ENCODE measurements at regions not wholly inside any gene's neighbourhood (a gene's known extent, or its start where the extent isn't known, plus 50 kb on each side); places are given as distances from the start of the nearest gene placed in this dataset.
A peak's percentile ranks its signal among the peaks of the same experiment; 100 is the strongest.

- peaks cover 0 to 5% (median 2%) of the 10 kb centered on the region in 3 donors for H3K27me3 Mint-ChIP-seq (ENCODE audit: low read depth in 3 of 3)
Measured at GRCh38 chr10:78955206-78955605, 113.6 kb upstream of the ZMIZ1 start.

GRCh38 chr10:78956391-78956790 is 112.4 kb upstream of the ZMIZ1 start:
- no peaks in the 10 kb centered on the region for H3K36me3 Mint-ChIP-seq
- no peak for DNase-seq
- H3K4me1 Mint-ChIP-seq = peaks cover 3 to 9% of the 10 kb centered on the region in 2 donors
- no peak overlapping the region for H3K4me3 Mint-ChIP-seq
- no peak overlapping the region for H3K27ac Mint-ChIP-seq
- H3K27me3 Mint-ChIP-seq (ENCODE audit: low read depth in 3 of 3) = peaks cover 0 to 8% (median 0%) of the 10 kb centered on the region in 3 donors
- H3K9me3 Mint-ChIP-seq = no peaks in the 10 kb centered on the region

More at GRCh38 chr10:78955206-78955605, 113.6 kb upstream of the ZMIZ1 start:
- no peak overlapping the region for H3K4me3 Mint-ChIP-seq
- H3K9me3 Mint-ChIP-seq = no peaks in the 10 kb centered on the region
- no peak overlapping the region for H3K27ac Mint-ChIP-seq
- DNase-seq = no peak
- H3K4me1 Mint-ChIP-seq = peaks cover 3 to 9% of the 10 kb centered on the region in 2 donors
- no peaks in the 10 kb centered on the region for H3K36me3 Mint-ChIP-seq

DNA sequence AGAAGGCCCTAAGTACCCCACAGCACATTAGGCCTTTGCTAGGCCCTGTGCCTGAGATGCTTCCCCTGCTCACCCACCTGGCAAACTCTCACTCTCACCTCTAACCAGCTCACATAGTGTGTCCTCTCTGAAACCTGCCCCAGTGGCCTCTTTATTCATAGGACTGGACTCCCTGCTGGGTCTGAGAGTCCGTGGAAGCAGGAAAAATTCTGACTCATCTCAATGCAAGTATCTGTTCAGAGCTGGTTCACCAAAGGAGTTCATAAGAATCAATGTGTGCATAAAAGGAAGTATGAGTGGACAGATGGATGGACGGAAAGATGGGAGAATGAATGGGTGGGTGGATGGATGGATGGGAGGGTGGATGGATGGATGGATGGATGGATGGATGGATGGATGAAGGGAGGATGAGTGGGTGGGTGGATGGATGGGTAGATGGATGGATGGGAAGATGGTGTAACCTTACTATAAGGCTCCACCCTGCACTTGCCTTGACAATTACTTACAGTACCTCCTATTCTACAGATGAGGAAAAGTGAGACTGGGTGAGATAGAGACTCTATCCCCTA is 111.2 kb upstream of the ZMIZ1 start:
- Mint-ChIP-seq H3K27me3 (ENCODE audit: low read depth in 3 of 3) (peaks cover 0 to 4% (median 2%) of the 10 kb centered on the region in 3 donors), H3K4me3 (no peak overlapping the region), H3K36me3 (peaks cover 0 to 4% (median 0%) of the 10 kb centered on the region in 3 donors), H3K9me3 (no peaks in the 10 kb centered on the region), H3K4me1 (peaks cover 3 to 9% of the 10 kb centered on the region in 2 donors), H3K27ac (no peak overlapping the region)
- DNase-seq = no peak

DNA sequence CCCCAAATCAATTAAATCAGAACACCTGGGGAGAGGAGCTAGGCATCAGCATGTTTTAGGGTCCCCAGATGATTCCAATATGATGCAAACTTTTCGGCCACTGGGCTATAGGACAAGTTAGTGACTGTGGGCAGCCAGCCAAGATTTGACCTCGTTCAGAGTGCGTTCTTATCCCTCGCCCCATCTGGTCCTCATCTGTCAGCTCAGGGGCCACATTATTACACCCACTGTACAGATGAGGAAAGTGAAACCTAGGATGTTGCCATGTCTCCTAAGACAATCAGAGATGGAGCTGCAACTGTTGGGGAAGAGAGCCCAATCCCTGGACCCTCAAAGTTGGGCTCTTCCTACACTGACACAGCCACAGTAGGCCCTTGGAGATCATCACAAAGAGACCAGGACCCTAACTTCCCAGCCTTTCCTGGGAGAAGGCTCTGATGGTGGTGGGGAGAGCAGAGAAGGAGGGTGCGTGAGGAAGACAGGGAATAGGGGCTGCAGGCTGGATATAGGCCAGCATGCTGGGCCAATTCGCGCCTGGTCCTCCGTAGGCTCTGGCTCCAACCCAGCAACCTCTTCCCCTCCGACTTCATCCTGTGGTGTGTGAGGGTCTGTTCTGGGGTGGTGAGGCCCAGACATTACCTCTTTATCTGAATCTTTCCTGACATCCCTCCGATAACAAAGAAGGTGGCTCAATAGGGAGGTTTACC is 109.4 kb upstream of the ZMIZ1 start:
- no peak for DNase-seq
- no peak overlapping the region for H3K27ac Mint-ChIP-seq
- H3K4me1 Mint-ChIP-seq = no peaks in the 10 kb centered on the region
- peaks cover 0 to 4% (median 0%) of the 10 kb centered on the region in 3 donors for H3K36me3 Mint-ChIP-seq
- H3K9me3 Mint-ChIP-seq = no peaks in the 10 kb centered on the region
- H3K4me3 Mint-ChIP-seq = no peak overlapping the region
- peaks cover 0 to 4% (median 2%) of the 10 kb centered on the region in 3 donors for H3K27me3 Mint-ChIP-seq (ENCODE audit: low read depth in 3 of 3)

DNA sequence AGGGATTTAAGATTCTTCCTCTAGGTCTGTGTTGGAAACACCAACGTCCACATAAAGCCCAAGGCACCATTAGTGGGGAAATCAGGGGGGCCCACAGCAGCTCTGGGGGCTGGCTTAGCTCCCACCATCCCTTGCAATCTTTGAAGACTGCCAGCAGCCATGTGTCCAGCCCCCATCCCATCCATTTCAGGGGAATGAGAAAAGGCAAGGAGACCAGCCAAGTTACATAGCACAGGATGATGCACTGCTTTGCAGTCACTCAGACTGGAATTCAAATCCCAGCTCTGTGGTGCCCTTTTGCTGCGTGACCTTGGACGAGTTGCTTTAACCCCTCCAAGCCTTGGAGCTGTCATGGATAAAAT is 108.9 kb upstream of the ZMIZ1 start:
- Mint-ChIP-seq H3K27me3 (ENCODE audit: low read depth in 3 of 3) (peaks cover 0 to 4% (median 2%) of the 10 kb centered on the region in 3 donors), H3K27ac (no peak overlapping the region), H3K9me3 (no peaks in the 10 kb centered on the region), H3K36me3 (peaks cover 0 to 4% (median 0%) of the 10 kb centered on the region in 3 donors), H3K4me1 (no peaks in the 10 kb centered on the region), H3K4me3 (no peak overlapping the region)
- no peak for DNase-seq

GRCh38 chr10:78960316-78960800 is 108.4 kb upstream of the ZMIZ1 start:
- Mint-ChIP-seq H3K4me3 (no peak overlapping the region), H3K4me1 (no peaks in the 10 kb centered on the region), H3K9me3 (no peaks in the 10 kb centered on the region), H3K27me3 (ENCODE audit: low read depth in 3 of 3) (peaks cover 0 to 4% (median 2%) of the 10 kb centered on the region in 3 donors), H3K36me3 (peaks cover 0 to 4% (median 0%) of the 10 kb centered on the region in 3 donors), H3K27ac (peak overlapping the region in 1 of 6 donors; percentile 2)
- no peak for DNase-seq

- H3K27me3 Mint-ChIP-seq (ENCODE audit: low read depth in 3 of 3) = peaks cover 0 to 4% (median 2%) of the 10 kb centered on the region in 3 donors
- no peak overlapping the region for H3K4me3 Mint-ChIP-seq
- no peaks in the 10 kb centered on the region for H3K9me3 Mint-ChIP-seq
- no peak for DNase-seq
- peaks cover 0 to 4% (median 0%) of the 10 kb centered on the region in 3 donors for H3K36me3 Mint-ChIP-seq
- H3K4me1 Mint-ChIP-seq = no peaks in the 10 kb centered on the region
- H3K27ac Mint-ChIP-seq = peak overlapping the region in 1 of 6 donors; percentile 25
Measured at GRCh38 chr10:78961760-78962159, 107.0 kb upstream of the ZMIZ1 start.

- peaks cover 0 to 4% (median 4%) of the 10 kb centered on the region in 3 donors for H3K27me3 Mint-ChIP-seq (ENCODE audit: low read depth in 3 of 3)
- no peak overlapping the region for H3K27ac Mint-ChIP-seq
- H3K9me3 Mint-ChIP-seq = no peaks in the 10 kb centered on the region
- no peak overlapping the region for H3K4me3 Mint-ChIP-seq
- H3K4me1 Mint-ChIP-seq = no peaks in the 10 kb centered on the region
- H3K36me3 Mint-ChIP-seq = peaks cover 0 to 4% (median 0%) of the 10 kb centered on the region in 3 donors
- DNase-seq = no peak
Measured at GRCh38 chr10:78963074-78964034, 105.4 kb upstream of the ZMIZ1 start.

DNA sequence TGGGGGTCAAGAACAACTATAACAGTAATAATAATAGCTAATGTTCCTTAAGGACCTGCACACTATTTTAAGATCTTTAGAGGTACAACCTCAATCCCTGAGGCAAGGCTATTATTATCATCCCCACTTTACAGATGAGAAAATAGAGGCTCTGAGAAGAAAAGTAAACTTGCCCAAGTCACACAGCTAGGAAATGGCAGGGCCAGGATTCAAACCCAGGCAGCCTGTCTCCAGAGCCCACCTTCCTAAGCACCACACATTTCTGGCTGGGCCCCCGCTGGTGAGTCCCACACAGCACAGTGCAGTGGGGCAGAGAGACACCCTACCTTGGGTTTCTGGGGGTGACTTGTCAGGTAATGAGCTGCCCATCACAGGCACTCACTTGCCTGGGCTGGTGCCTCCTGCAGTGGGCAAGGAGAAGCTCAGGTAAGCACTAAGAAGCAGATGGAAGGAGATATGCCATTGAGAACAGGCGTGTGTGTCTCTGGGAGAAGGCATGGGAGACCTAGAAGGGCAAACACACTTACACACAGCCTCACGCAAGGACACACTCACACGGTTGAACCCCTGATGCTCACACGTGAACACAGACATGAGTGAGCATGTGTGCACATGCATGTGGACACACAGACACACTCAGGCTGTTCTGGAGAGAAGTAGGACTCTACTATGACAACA is 104.4 kb upstream of the ZMIZ1 start:
- H3K4me3 Mint-ChIP-seq = no peak overlapping the region
- peaks cover 0 to 4% (median 0%) of the 10 kb centered on the region in 3 donors for H3K36me3 Mint-ChIP-seq
- H3K27ac Mint-ChIP-seq = no peak overlapping the region
- DNase-seq = no peak
- H3K27me3 Mint-ChIP-seq (ENCODE audit: low read depth in 3 of 3) = peaks cover 3 to 5% (median 4%) of the 10 kb centered on the region in 3 donors
- H3K4me1 Mint-ChIP-seq = no peaks in the 10 kb centered on the region
- no peaks in the 10 kb centered on the region for H3K9me3 Mint-ChIP-seq

GRCh38 chr10:78964952-78965633 is 103.7 kb upstream of the ZMIZ1 start:
- H3K27me3 Mint-ChIP-seq (ENCODE audit: low read depth in 3 of 3) = peaks cover 3 to 5% (median 3%) of the 10 kb centered on the region in 3 donors

GRCh38 chr10:78966182-78966787 is 102.5 kb upstream of the ZMIZ1 start:
- H3K27ac Mint-ChIP-seq = no peak overlapping the region
- H3K27me3 Mint-ChIP-seq (ENCODE audit: low read depth in 3 of 3) = peaks cover under 1 to 5% (median 3%) of the 10 kb centered on the region in 3 donors
- no peak overlapping the region for H3K4me3 Mint-ChIP-seq
- no peaks in the 10 kb centered on the region for H3K4me1 Mint-ChIP-seq
- no peaks in the 10 kb centered on the region for H3K9me3 Mint-ChIP-seq
- H3K36me3 Mint-ChIP-seq = peaks cover 0 to 4% (median 0%) of the 10 kb centered on the region in 3 donors
- DNase-seq = no peak

More at GRCh38 chr10:78964952-78965633, 103.7 kb upstream of the ZMIZ1 start:
- Mint-ChIP-seq H3K27ac (no peak overlapping the region), H3K4me3 (no peak overlapping the region), H3K36me3 (peaks cover 0 to 4% (median 0%) of the 10 kb centered on the region in 3 donors), H3K9me3 (no peaks in the 10 kb centered on the region), H3K4me1 (no peaks in the 10 kb centered on the region)
- DNase-seq = no peak

GRCh38 chr10:78966844-78967488 is 101.8 kb upstream of the ZMIZ1 start:
- Mint-ChIP-seq H3K36me3 (peaks cover 0 to 1% (median 0%) of the 10 kb centered on the region in 3 donors), H3K27me3 (ENCODE audit: low read depth in 3 of 3) (peaks cover 0 to 5% (median 3%) of the 10 kb centered on the region in 3 donors), H3K4me3 (no peak overlapping the region), H3K4me1 (no peaks in the 10 kb centered on the region), H3K9me3 (no peaks in the 10 kb centered on the region), H3K27ac (peak overlapping the region in 1 of 6 donors; percentile 72)
- no peak for DNase-seq
